ENCODE measurements at regions not wholly inside any gene's neighbourhood (a gene's known extent, or its start where the extent isn't known, plus 50 kb on each side); places are given as distances from the start of the nearest gene placed in this dataset.

GRCh38 chr15:39246523-39246922, 334.4 kb upstream of the THBS1 start:
- no peaks in the 10 kb centered on the region for H3K4me1 ChIP-seq (ENCODE audit: insufficient read depth, low read length, severe bottlenecking)
- no peaks in the 10 kb centered on the region for H4K20me1 ChIP-seq (ENCODE audit: insufficient read depth, low read length)
- H3K4me3 ChIP-seq (ENCODE audit: low read depth, low read length, poor library complexity, severe bottlenecking): no peak overlapping the region
- H3K9me3 ChIP-seq (ENCODE audit: low read length): no peaks in the 10 kb centered on the region
- H3F3A ChIP-seq (ENCODE audit: insufficient read depth, low read length): no peaks in the 10 kb centered on the region
- H3K4me2 ChIP-seq (ENCODE audit: low read length): no peak overlapping the region
- no peak overlapping the region for H2AFZ ChIP-seq (ENCODE audit: low read length)
- TF ChIP-seq EZH2 (IDR thresholded peaks at IDR 0.05; ENCODE audit: borderline replicate concordance, low read length) (no peak), CTCF (IDR thresholded peaks at IDR 0.05; ENCODE audit: low read length) (no peak)
- H3K9ac ChIP-seq (ENCODE audit: low read length): no peak overlapping the region
- no peak overlapping the region for H3K27ac ChIP-seq (ENCODE audit: low read depth, low read length, poor library complexity, severe bottlenecking)
- H3K27me3 ChIP-seq (ENCODE audit: insufficient read depth, low read length): no peaks in the 10 kb centered on the region
- H3K79me2 ChIP-seq (ENCODE audit: insufficient read depth, low read length): no peaks in the 10 kb centered on the region
- no peaks in the 10 kb centered on the region for H3K9me2 ChIP-seq (ENCODE audit: low read depth, low read length)
- no peaks in the 10 kb centered on the region for H3K36me3 ChIP-seq (ENCODE audit: insufficient read depth, low read length)

GRCh38 chr15:39247574-39247973, 333.3 kb upstream of the THBS1 start:
- Histone ChIP-seq H3K9ac (ENCODE audit: low read length) (no peak overlapping the region), H3K4me1 (ENCODE audit: insufficient read depth, low read length, severe bottlenecking) (no peaks in the 10 kb centered on the region), H3K4me2 (ENCODE audit: low read length) (no peak overlapping the region), H3K27ac (ENCODE audit: low read depth, low read length, poor library complexity, severe bottlenecking) (no peak overlapping the region), H4K20me1 (ENCODE audit: insufficient read depth, low read length) (no peaks in the 10 kb centered on the region), H3K4me3 (ENCODE audit: low read depth, low read length, poor library complexity, severe bottlenecking) (no peak overlapping the region), H3K9me3 (ENCODE audit: low read length) (no peaks in the 10 kb centered on the region), H3K79me2 (ENCODE audit: insufficient read depth, low read length) (no peaks in the 10 kb centered on the region), H3K27me3 (ENCODE audit: insufficient read depth, low read length) (no peaks in the 10 kb centered on the region), H3K9me2 (ENCODE audit: low read depth, low read length) (no peaks in the 10 kb centered on the region), H3F3A (ENCODE audit: insufficient read depth, low read length) (no peaks in the 10 kb centered on the region), H3K36me3 (ENCODE audit: insufficient read depth, low read length) (no peaks in the 10 kb centered on the region), H2AFZ (ENCODE audit: low read length) (no peak overlapping the region)
- no peak for TF ChIP-seq CTCF (IDR thresholded peaks at IDR 0.05; ENCODE audit: low read length)
- no peak for TF ChIP-seq EZH2 (IDR thresholded peaks at IDR 0.05; ENCODE audit: borderline replicate concordance, low read length)

- Histone ChIP-seq H3K4me3 (ENCODE audit: low read depth, low read length, poor library complexity, severe bottlenecking) (no peak overlapping the region), H2AFZ (ENCODE audit: low read length) (no peak overlapping the region), H3F3A (ENCODE audit: insufficient read depth, low read length) (no peaks in the 10 kb centered on the region), H3K9me2 (ENCODE audit: low read depth, low read length) (no peaks in the 10 kb centered on the region), H3K79me2 (ENCODE audit: insufficient read depth, low read length) (no peaks in the 10 kb centered on the region), H3K27me3 (ENCODE audit: insufficient read depth, low read length) (no peaks in the 10 kb centered on the region), H3K27ac (ENCODE audit: low read depth, low read length, poor library complexity, severe bottlenecking) (no peak overlapping the region), H4K20me1 (ENCODE audit: insufficient read depth, low read length) (no peaks in the 10 kb centered on the region), H3K4me2 (ENCODE audit: low read length) (no peak overlapping the region), H3K4me1 (ENCODE audit: insufficient read depth, low read length, severe bottlenecking) (no peaks in the 10 kb centered on the region), H3K9ac (ENCODE audit: low read length) (no peak overlapping the region), H3K9me3 (ENCODE audit: low read length) (no peaks in the 10 kb centered on the region), H3K36me3 (ENCODE audit: insufficient read depth, low read length) (no peaks in the 10 kb centered on the region)
- TF ChIP-seq EZH2 (IDR thresholded peaks at IDR 0.05; ENCODE audit: borderline replicate concordance, low read length) (no peak), CTCF (IDR thresholded peaks at IDR 0.05; ENCODE audit: low read length) (no peak)
These were observed 332.7 kb upstream of the THBS1 start for GRCh38 chr15:39248204-39248603.
